ENCODE measurements at regions not wholly inside any gene's neighbourhood (a gene's known extent, or its start where the extent isn't known, plus 50 kb on each side); places are given as distances from the start of the nearest gene placed in this dataset.

DNA sequence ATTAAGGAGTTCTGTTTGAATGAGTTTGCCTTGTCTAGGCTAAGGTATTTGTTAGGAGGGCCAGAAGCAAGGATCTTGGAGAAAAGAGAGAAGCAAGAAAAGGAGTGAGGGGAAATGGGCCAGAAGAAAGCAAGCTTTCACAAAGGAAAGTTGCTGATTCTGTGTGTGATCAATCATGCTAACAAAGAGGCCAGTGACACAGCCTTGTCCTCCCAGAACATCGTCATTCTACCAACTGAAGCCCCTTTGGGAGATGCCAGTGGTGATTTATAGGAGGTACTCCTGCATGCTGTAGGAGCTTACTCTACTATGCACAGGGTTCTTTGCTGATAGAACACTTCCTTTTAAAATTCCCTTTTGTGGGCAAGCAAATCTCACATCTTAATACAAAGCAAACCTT, 449.2 kb upstream of the SPRED2 start:
- peaks cover 94% of the 10 kb centered on the region for H3K27me3 ChIP-seq (ENCODE audit: insufficient read depth, low read depth, severe bottlenecking)
- H3K27ac ChIP-seq: no peak overlapping the region
- H3K36me3 ChIP-seq: no peaks in the 10 kb centered on the region
- H3K4me3 ChIP-seq (ENCODE audit: low read depth, low read length): no peak overlapping the region
- no peak for DNase-seq
- H3K9me3 ChIP-seq (ENCODE audit: severe bottlenecking): no peaks in the 10 kb centered on the region
- TF ChIP-seq, protein P1, sequence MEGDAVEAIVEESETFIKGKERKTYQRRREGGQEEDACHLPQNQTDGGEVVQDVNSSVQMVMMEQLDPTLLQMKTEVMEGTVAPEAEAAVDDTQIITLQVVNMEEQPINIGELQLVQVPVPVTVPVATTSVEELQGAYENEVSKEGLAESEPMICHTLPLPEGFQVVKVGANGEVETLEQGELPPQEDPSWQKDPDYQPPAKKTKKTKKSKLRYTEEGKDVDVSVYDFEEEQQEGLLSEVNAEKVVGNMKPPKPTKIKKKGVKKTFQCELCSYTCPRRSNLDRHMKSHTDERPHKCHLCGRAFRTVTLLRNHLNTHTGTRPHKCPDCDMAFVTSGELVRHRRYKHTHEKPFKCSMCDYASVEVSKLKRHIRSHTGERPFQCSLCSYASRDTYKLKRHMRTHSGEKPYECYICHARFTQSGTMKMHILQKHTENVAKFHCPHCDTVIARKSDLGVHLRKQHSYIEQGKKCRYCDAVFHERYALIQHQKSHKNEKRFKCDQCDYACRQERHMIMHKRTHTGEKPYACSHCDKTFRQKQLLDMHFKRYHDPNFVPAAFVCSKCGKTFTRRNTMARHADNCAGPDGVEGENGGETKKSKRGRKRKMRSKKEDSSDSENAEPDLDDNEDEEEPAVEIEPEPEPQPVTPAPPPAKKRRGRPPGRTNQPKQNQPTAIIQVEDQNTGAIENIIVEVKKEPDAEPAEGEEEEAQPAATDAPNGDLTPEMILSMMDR (IDR thresholded peaks at IDR 0.05; ENCODE audit: low read depth, low read length): no peak

DNA sequence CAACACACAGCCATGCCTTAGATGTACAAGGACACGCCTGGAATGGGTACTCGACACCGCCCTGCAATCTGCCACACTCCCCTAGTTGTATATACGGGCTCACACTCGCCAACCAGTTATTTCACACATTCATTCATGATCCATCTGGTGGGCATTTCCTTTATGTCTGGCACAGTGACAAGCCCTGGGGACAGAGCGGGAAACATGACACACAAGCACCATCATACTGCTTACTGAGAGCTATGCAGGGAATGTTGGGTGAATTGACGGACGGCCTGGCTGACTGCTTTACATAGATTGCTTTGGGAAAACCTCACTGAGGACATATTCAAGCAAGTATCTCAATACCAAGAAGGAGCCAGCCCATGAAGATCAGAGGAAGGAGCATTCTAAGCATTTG, 448.0 kb upstream of the SPRED2 start:
- Histone ChIP-seq H3K36me3 (no peaks in the 10 kb centered on the region), H3K4me3 (ENCODE audit: low read depth, low read length) (no peak overlapping the region), H3K27ac (no peak overlapping the region), H3K9me3 (ENCODE audit: severe bottlenecking) (no peaks in the 10 kb centered on the region), H3K27me3 (ENCODE audit: insufficient read depth, low read depth, severe bottlenecking) (peaks cover 94% of the 10 kb centered on the region)
- TF ChIP-seq, protein P1 (IDR thresholded peaks at IDR 0.05; ENCODE audit: low read depth, low read length): no peak
- no peak for DNase-seq

DNA sequence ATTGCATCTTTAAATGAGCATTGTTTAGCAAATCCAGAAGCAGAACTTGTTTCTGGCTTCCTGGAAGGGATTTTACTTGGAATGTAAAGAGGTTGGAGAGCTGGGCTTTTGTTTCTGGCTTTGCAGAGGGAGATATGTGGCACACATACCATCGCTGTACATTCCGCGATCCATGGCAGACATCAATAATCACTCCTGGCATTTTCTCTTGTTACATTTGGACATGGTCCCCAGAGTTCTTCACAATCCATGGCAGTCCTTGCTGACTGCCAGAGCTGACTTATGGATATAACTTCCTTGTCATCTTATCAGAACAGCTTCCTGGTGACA, 445.6 kb upstream of the SPRED2 start:
- Histone ChIP-seq H3K27ac (no peak overlapping the region), H3K36me3 (no peaks in the 10 kb centered on the region), H3K4me3 (ENCODE audit: low read depth, low read length) (no peak overlapping the region), H3K27me3 (ENCODE audit: insufficient read depth, low read depth, severe bottlenecking) (peaks cover 93% of the 10 kb centered on the region), H3K9me3 (ENCODE audit: severe bottlenecking) (no peaks in the 10 kb centered on the region)
- DNase-seq: no peak
- TF ChIP-seq, protein P1 (IDR thresholded peaks at IDR 0.05; ENCODE audit: low read depth, low read length): no peak

DNA sequence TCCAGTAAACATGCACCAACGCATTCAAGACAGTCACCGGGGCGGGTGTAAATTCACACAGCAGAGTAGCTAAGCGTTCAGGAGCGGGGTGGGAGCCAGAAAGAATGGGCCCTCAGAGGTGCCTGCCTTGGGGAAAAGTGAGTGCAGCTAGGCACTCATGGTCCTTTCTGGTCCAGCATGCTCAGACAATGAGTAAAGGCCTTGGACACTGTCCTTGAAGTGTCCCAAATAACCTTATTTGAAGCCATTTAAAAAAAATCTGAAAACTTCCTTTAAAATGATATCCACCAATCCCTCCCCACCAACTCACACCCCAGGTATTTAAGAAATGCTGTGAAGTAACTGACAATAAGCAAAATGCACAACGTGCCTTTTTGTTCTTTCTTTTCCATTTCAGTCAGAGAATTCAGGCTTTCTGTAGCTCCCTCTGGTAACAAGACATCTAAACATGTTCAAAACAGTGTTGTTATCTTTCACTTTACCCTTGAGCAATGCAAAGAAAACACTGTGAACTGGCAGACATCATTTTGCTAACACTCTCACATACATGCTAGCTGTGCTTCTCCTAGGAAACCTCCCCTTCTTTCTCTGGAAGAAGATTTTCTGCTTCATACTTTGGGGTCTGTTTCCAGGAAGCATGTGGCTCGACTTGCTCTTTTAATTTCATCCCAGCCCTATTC, 445.1 kb upstream of the SPRED2 start:
- no peak overlapping the region for H3K4me3 ChIP-seq (ENCODE audit: low read depth, low read length)
- H3K27ac ChIP-seq: no peak overlapping the region
- DNase-seq: no peak
- H3K36me3 ChIP-seq: no peaks in the 10 kb centered on the region
- peaks cover 92% of the 10 kb centered on the region for H3K27me3 ChIP-seq (ENCODE audit: insufficient read depth, low read depth, severe bottlenecking)
- TF ChIP-seq, protein P1 (IDR thresholded peaks at IDR 0.05; ENCODE audit: low read depth, low read length): no peak
- H3K9me3 ChIP-seq (ENCODE audit: severe bottlenecking): no peaks in the 10 kb centered on the region

DNA sequence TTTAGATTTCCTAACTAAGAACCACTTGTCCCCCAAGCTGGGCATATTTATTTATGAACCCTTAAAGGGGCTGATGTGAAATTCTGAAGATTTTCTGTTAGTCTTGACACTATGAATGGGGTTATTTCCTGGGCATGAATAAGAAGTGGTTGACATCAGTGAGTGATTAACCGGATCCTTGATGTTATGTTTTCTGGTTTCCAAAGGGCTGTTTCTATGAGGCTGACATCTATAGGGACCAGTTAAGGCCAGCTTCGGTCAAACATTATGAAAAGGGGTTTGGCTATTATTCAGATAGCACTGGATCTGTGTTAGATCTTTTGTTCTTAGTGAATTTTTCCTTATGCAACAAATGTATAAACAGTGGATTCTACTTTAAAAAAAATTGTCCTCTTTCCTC, 443.7 kb upstream of the SPRED2 start:
- Histone ChIP-seq H3K36me3 (no peaks in the 10 kb centered on the region), H3K27me3 (ENCODE audit: insufficient read depth, low read depth, severe bottlenecking) (peaks cover 92% of the 10 kb centered on the region), H3K27ac (no peak overlapping the region), H3K9me3 (ENCODE audit: severe bottlenecking) (no peaks in the 10 kb centered on the region), H3K4me3 (ENCODE audit: low read depth, low read length) (no peak overlapping the region)
- TF ChIP-seq, protein P1 (IDR thresholded peaks at IDR 0.05; ENCODE audit: low read depth, low read length): no peak
- no peak for DNase-seq

DNA sequence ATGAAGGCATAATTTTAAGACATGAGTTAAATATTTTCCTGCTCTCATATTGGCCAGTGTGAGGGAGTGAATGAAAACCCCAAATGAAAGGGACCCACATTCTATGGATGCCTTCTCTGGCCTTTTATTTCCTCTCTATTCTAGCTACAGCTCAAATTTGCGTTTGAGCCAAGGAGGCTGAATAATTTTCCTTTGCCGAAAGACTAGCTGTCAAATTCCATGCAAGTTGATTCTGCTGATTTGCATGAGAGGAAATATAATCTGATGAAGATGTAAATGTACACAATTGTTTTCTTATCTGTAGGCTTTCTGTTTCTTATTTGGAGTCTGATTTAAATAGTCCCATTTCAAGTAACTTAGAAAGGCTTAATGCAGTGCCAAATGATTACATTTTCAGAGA, 438.4 kb upstream of the SPRED2 start:
- Histone ChIP-seq H3K36me3 (no peaks in the 10 kb centered on the region), H3K4me3 (ENCODE audit: low read depth, low read length) (no peak overlapping the region), H3K27ac (no peak overlapping the region), H3K27me3 (ENCODE audit: insufficient read depth, low read depth, severe bottlenecking) (peaks cover 94% of the 10 kb centered on the region), H3K9me3 (ENCODE audit: severe bottlenecking) (no peaks in the 10 kb centered on the region)
- TF ChIP-seq, protein P1 (IDR thresholded peaks at IDR 0.05; ENCODE audit: low read depth, low read length): no peak
- no peak for DNase-seq

Measured in WERI-Rb-1 (cell line).